Upper lobe of left lung (tissue), 4 donors: ENCODE measurements at regions not wholly inside any gene's neighbourhood (a gene's known extent, or its start where the extent isn't known, plus 50 kb on each side); places are given as distances from the start of the nearest gene placed in this dataset.

Source experiments
- CTCF ChIP-seq, 6 experiments: fragments of 450-650 bp in 4 of 6; fragments of 200-600 bp in 2 of 6; sonication (generic) in 2 of 6; IDR thresholded peaks; one replicate each; pipeline ENCODE4 v1.5.1; 2016 to 2019; ENCODE audit warnings: antibody characterized with exemption in 6 of 6
- POLR2A ChIP-seq, 4 donors: fragments of 450-650 bp; IDR thresholded peaks; one replicate each; pipeline ENCODE4 v1.5.1; 2016 to 2017; ENCODE audit warnings: antibody characterized with exemption in 4 of 4, mild to moderate bottlenecking in 2 of 4
- POLR2AphosphoS5 ChIP-seq, 2 donors: sonication (generic); formaldehyde crosslinking; IDR thresholded peaks; one replicate each; pipeline ENCODE4 v1.5.1; 2017; ENCODE audit warnings: antibody characterized with exemption in 2 of 2

- TF ChIP-seq CTCF (IDR thresholded peaks at IDR 0.05) (no peak), POLR2AphosphoS5 (IDR thresholded peaks at IDR 0.05) (no peak), POLR2A (IDR thresholded peaks at IDR 0.05) (no peak)
These were observed 262.0 kb upstream of the TOPAZ1 start for GRCh38 chr3:43979645-43980044.
